Activated CD8-positive, alpha-beta memory T cell treated with anti-CD3 and anti-CD28 coated beads, Interleukin-2, amount 10 ng/mL, durations not matched to agents 7 days and 5 days (primary cell): ENCODE measurements at regions not wholly inside any gene's neighbourhood (a gene's known extent, or its start where the extent isn't known, plus 50 kb on each side); places are given as distances from the start of the nearest gene placed in this dataset.

Experiments
- ATAC-seq: fragments of 150-1000 bp; cut with Tn5 transposase; one replicate; pipeline ENCODE4 v1.10.0; 2021; ENCODE audit warnings: moderate library complexity
- CTCF ChIA-PET: fragments of 350-600 bp; sonication (Branson Sonifier 250); formaldehyde crosslinking; loops from one replicate; lab custom pipeline; 2021; ENCODE audit warnings: antibody characterized with exemption; lab: Charles Lee
- DNase-seq: peaks from one replicate; pipeline ENCODE4 v3.0.0-alpha.2; 2020
- H3K27ac Mint-ChIP-seq: one replicate; pipeline ENCODE4 v1.8.0; 2021; ENCODE audit warnings: mild to moderate bottlenecking, mixed read lengths
- H3K27me3 Mint-ChIP-seq: one replicate; pipeline ENCODE4 v1.8.0; 2021; ENCODE audit warnings: mixed read lengths
- H3K36me3 Mint-ChIP-seq: one replicate; pipeline ENCODE4 v1.8.0; 2021; ENCODE audit warnings: mild to moderate bottlenecking, mixed read lengths
- H3K4me1 Mint-ChIP-seq: one replicate; pipeline ENCODE4 v1.8.0; 2021; ENCODE audit warnings: mixed read lengths
- H3K4me3 Mint-ChIP-seq: one replicate; pipeline ENCODE4 v1.8.0; 2021; ENCODE audit warnings: mild to moderate bottlenecking, moderate library complexity, mixed read lengths
- H3K9me3 Mint-ChIP-seq: one replicate; pipeline ENCODE4 v1.8.0; 2022; ENCODE audit warnings: low read depth, mixed read lengths

GRCh38 chr2:181812106-181812743, 79.3 kb upstream of the ITPRID2 start:
- CTCF ChIA-PET = interaction anchor here (1.3 to 1.5 kb wide), 2 partner anchors 15 to 18 kb away, joined by 3 to 4 read pairs; no protein-coding TSS in a partner anchor
- Mint-ChIP-seq H3K4me1 (peaks cover 8% of the 10 kb centered on the region), H3K9me3 (no peaks in the 10 kb centered on the region), H3K4me3 (no peak overlapping the region), H3K27ac (no peak overlapping the region), H3K27me3 (peaks cover 9% of the 10 kb centered on the region), H3K36me3 (no peaks in the 10 kb centered on the region)
- no peak for ATAC-seq
- DNase-seq = no peak

GRCh38 chr2:181814057-181814491, 77.5 kb upstream of the ITPRID2 start:
- CTCF ChIA-PET = no interaction called here
- Mint-ChIP-seq H3K27me3 (peaks cover 3% of the 10 kb centered on the region), H3K4me1 (peaks cover 8% of the 10 kb centered on the region), H3K27ac (no peak overlapping the region), H3K9me3 (no peaks in the 10 kb centered on the region), H3K4me3 (no peak overlapping the region), H3K36me3 (no peaks in the 10 kb centered on the region)
- no peak for DNase-seq
- no peak for ATAC-seq

- H3K4me3 Mint-ChIP-seq = no peak overlapping the region
- DNase-seq (no peak), ATAC-seq (no peak)
- CTCF ChIA-PET = no interaction called here
- no peak overlapping the region for H3K27ac Mint-ChIP-seq
- no peaks in the 10 kb centered on the region for H3K36me3 Mint-ChIP-seq
- peaks cover 3% of the 10 kb centered on the region for H3K27me3 Mint-ChIP-seq
- no peaks in the 10 kb centered on the region for H3K9me3 Mint-ChIP-seq
- peaks cover 8% of the 10 kb centered on the region for H3K4me1 Mint-ChIP-seq
These were observed 74.0 kb upstream of the ITPRID2 start for GRCh38 chr2:181817509-181817908.

- no peak overlapping the region for H3K4me3 Mint-ChIP-seq
- CTCF ChIA-PET = no interaction called here
- H3K9me3 Mint-ChIP-seq = no peaks in the 10 kb centered on the region
- peaks cover 8% of the 10 kb centered on the region for H3K4me1 Mint-ChIP-seq
- H3K27ac Mint-ChIP-seq = no peak overlapping the region
- ATAC-seq = no peak
- H3K27me3 Mint-ChIP-seq = peaks cover 6% of the 10 kb centered on the region
- H3K36me3 Mint-ChIP-seq = no peaks in the 10 kb centered on the region
- DNase-seq = no peak
These were observed 73.4 kb upstream of the ITPRID2 start for GRCh38 chr2:181818058-181818680.

GRCh38 chr2:181818840-181819239, 72.7 kb upstream of the ITPRID2 start:
- Mint-ChIP-seq H3K36me3 (no peaks in the 10 kb centered on the region), H3K4me3 (no peak overlapping the region), H3K27ac (no peak overlapping the region), H3K4me1 (peaks cover 4% of the 10 kb centered on the region), H3K9me3 (no peaks in the 10 kb centered on the region), H3K27me3 (peaks cover 9% of the 10 kb centered on the region)
- CTCF ChIA-PET = no interaction called here
- DNase-seq = no peak
- no peak for ATAC-seq

GRCh38 chr2:181821049-181821448, 70.5 kb upstream of the ITPRID2 start:
- ATAC-seq = no peak
- DNase-seq = no peak
- CTCF ChIA-PET = interaction anchor here (0.9 kb wide), 1 partner anchor 16 kb away, joined by 3 read pairs; no protein-coding TSS in a partner anchor
- H3K4me1 Mint-ChIP-seq = no peaks in the 10 kb centered on the region
- H3K4me3 Mint-ChIP-seq = no peak overlapping the region
- no peaks in the 10 kb centered on the region for H3K36me3 Mint-ChIP-seq
- H3K27ac Mint-ChIP-seq = no peak overlapping the region
- H3K9me3 Mint-ChIP-seq = no peaks in the 10 kb centered on the region
- H3K27me3 Mint-ChIP-seq = peaks cover 9% of the 10 kb centered on the region

- ATAC-seq (no peak), DNase-seq (no peak)
- Mint-ChIP-seq H3K27me3 (peaks cover 11% of the 10 kb centered on the region), H3K36me3 (no peaks in the 10 kb centered on the region), H3K4me3 (no peak overlapping the region), H3K9me3 (no peaks in the 10 kb centered on the region), H3K4me1 (no peaks in the 10 kb centered on the region), H3K27ac (no peak overlapping the region)
- CTCF ChIA-PET = no interaction called here
These were observed 69.4 kb upstream of the ITPRID2 start for GRCh38 chr2:181822097-181822496.

- no peak overlapping the region for H3K4me3 Mint-ChIP-seq
- peaks cover 12% of the 10 kb centered on the region for H3K27me3 Mint-ChIP-seq
- H3K4me1 Mint-ChIP-seq = no peaks in the 10 kb centered on the region
- DNase-seq (no peak), ATAC-seq (no peak)
- H3K9me3 Mint-ChIP-seq = no peaks in the 10 kb centered on the region
- H3K36me3 Mint-ChIP-seq = no peaks in the 10 kb centered on the region
- no peak overlapping the region for H3K27ac Mint-ChIP-seq
- CTCF ChIA-PET = no interaction called here
These were observed 68.1 kb upstream of the ITPRID2 start for GRCh38 chr2:181823405-181823804.

GRCh38 chr2:181828122-181828705, 63.3 kb upstream of the ITPRID2 start:
- Mint-ChIP-seq H3K27ac (no peak overlapping the region), H3K4me1 (no peaks in the 10 kb centered on the region), H3K36me3 (no peaks in the 10 kb centered on the region), H3K4me3 (no peak overlapping the region), H3K9me3 (no peaks in the 10 kb centered on the region), H3K27me3 (peaks cover 24% of the 10 kb centered on the region)
- ATAC-seq = no peak
- no peak for DNase-seq
- CTCF ChIA-PET = no interaction called here

GRCh38 chr2:181829230-181829629, 62.3 kb upstream of the ITPRID2 start:
- CTCF ChIA-PET = no interaction called here
- Mint-ChIP-seq H3K4me1 (no peaks in the 10 kb centered on the region), H3K27ac (no peak overlapping the region), H3K36me3 (no peaks in the 10 kb centered on the region), H3K27me3 (peaks cover 26% of the 10 kb centered on the region), H3K9me3 (no peaks in the 10 kb centered on the region), H3K4me3 (no peak overlapping the region)
- DNase-seq = no peak
- ATAC-seq = no peak

GRCh38 chr2:181832015-181832414, 59.5 kb upstream of the ITPRID2 start:
- DNase-seq = no peak
- Mint-ChIP-seq H3K9me3 (no peaks in the 10 kb centered on the region), H3K27me3 (peaks cover 31% of the 10 kb centered on the region), H3K27ac (no peak overlapping the region), H3K4me3 (no peak overlapping the region), H3K36me3 (no peaks in the 10 kb centered on the region), H3K4me1 (no peaks in the 10 kb centered on the region)
- no peak for ATAC-seq
- CTCF ChIA-PET = no interaction called here

- CTCF ChIA-PET = interaction anchor here (1.2 kb wide), 1 partner anchor 16 kb away, joined by 3 read pairs; no protein-coding TSS in a partner anchor
- no peak for ATAC-seq
- H3K4me1 Mint-ChIP-seq = no peaks in the 10 kb centered on the region
- H3K4me3 Mint-ChIP-seq = no peak overlapping the region
- H3K36me3 Mint-ChIP-seq = no peaks in the 10 kb centered on the region
- no peaks in the 10 kb centered on the region for H3K9me3 Mint-ChIP-seq
- H3K27me3 Mint-ChIP-seq = peaks cover 43% of the 10 kb centered on the region
- H3K27ac Mint-ChIP-seq = no peak overlapping the region
- DNase-seq = no peak
These were observed 54.9 kb upstream of the ITPRID2 start for GRCh38 chr2:181836583-181836982.

- Mint-ChIP-seq H3K9me3 (no peaks in the 10 kb centered on the region), H3K4me3 (no peak overlapping the region), H3K36me3 (no peaks in the 10 kb centered on the region), H3K27me3 (peaks cover 49% of the 10 kb centered on the region), H3K27ac (no peak overlapping the region), H3K4me1 (no peaks in the 10 kb centered on the region)
- no peak for DNase-seq
- CTCF ChIA-PET = no interaction called here
- no peak for ATAC-seq
These were observed 54.0 kb upstream of the ITPRID2 start for GRCh38 chr2:181837563-181837962.

- DNase-seq (no peak), ATAC-seq (no peak)
- no peaks in the 10 kb centered on the region for H3K4me1 Mint-ChIP-seq
- no peaks in the 10 kb centered on the region for H3K36me3 Mint-ChIP-seq
- peaks cover 52% of the 10 kb centered on the region for H3K27me3 Mint-ChIP-seq
- CTCF ChIA-PET = no interaction called here
- no peaks in the 10 kb centered on the region for H3K9me3 Mint-ChIP-seq
- no peak overlapping the region for H3K27ac Mint-ChIP-seq
- no peak overlapping the region for H3K4me3 Mint-ChIP-seq
These were observed 51.7 kb upstream of the ITPRID2 start for GRCh38 chr2:181839811-181840210.
